Urinary bladder (tissue), 3 donors: ENCODE measurements at regions not wholly inside any gene's neighbourhood (a gene's known extent, or its start where the extent isn't known, plus 50 kb on each side); places are given as distances from the start of the nearest gene placed in this dataset.

ENCODE experiments used
- DNase-seq: peaks from one replicate; pipeline ENCODE4 v3.0.0-alpha.2; 2015; ENCODE audit errors: extremely low spot score
- H3K27ac ChIP-seq: one replicate; pipeline ENCODE4 v1.5.1; 2013; ENCODE audit warnings: low read depth, mild to moderate bottlenecking, moderate library complexity
- H3K36me3 ChIP-seq: one replicate; pipeline ENCODE4 v1.6.1; 2013; ENCODE audit warnings: mild to moderate bottlenecking, moderate library complexity; ENCODE audit not compliant: insufficient read depth
- H3K4me1 ChIP-seq: one replicate; pipeline ENCODE4 v1.6.1; 2013; ENCODE audit warnings: mild to moderate bottlenecking, moderate library complexity; ENCODE audit not compliant: insufficient read depth
- H3K4me3 ChIP-seq: one replicate; pipeline ENCODE4 v1.5.1; 2013; ENCODE audit warnings: low read depth, low read length
- WGBS: extraction: QIAGEN DNeasy Blood & Tissue Kit; methylation state at CpG from one replicate; pipeline ENCODE4 v1.1.7; 2013; 5-methylcytosine and 5-hydroxymethylcytosine counted together
- donor health status: healthy with polysubstance abuse.
- donor health status: healthy.

DNA sequence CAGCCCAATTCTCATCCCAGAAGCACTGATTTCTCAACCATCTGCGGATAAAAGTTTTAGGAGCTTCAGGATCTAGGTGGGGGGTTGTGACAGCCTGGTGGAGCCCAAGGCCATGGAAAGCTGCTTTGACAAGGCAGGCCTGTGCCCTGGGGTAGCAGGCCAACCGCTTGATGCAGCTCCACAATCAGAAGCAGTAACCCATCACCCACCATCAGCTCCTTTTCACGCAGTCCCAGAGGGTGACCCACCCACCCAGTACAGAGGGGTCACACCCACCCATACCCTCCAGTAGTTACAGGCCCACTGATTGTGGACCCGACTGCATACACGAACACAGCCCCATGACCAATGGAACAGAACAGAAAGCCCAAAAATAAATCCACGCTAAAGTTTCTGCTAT, 253.9 kb downstream of the AHR start:
- no peaks in the 10 kb centered on the region for H3K36me3 ChIP-seq
- DNase-seq: no peak
- no peak overlapping the region for H3K4me3 ChIP-seq
- 89% methylated on average over 6 of the region's 6 CpGs for WGBS
- no peak overlapping the region for H3K27ac ChIP-seq
- no peaks in the 10 kb centered on the region for H3K4me1 ChIP-seq

DNA sequence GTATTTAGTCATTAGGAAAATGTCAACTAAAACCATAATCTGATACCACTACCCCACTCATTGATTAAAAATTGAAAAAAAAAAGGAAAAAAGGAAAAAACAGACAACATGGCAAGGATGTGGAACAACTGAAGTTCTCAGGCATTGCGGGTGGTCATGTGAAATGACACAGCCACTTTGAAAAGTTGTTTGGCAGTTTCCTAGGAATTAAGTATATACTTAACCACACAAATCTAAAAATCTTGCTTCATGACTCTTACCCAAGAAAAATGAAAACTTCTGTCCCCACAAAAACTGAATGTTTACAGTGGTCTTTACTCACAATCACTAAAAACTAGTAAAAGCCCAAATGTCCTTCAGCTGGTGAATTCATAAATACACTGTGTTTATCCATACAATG, 254.5 kb downstream of the AHR start:
- Histone ChIP-seq H3K36me3 (no peaks in the 10 kb centered on the region), H3K4me1 (no peaks in the 10 kb centered on the region), H3K27ac (peak overlapping the region; percentile 38), H3K4me3 (no peak overlapping the region)
- 75% methylated on average over 1 of the region's 1 CpG for WGBS
- no peak for DNase-seq

DNA sequence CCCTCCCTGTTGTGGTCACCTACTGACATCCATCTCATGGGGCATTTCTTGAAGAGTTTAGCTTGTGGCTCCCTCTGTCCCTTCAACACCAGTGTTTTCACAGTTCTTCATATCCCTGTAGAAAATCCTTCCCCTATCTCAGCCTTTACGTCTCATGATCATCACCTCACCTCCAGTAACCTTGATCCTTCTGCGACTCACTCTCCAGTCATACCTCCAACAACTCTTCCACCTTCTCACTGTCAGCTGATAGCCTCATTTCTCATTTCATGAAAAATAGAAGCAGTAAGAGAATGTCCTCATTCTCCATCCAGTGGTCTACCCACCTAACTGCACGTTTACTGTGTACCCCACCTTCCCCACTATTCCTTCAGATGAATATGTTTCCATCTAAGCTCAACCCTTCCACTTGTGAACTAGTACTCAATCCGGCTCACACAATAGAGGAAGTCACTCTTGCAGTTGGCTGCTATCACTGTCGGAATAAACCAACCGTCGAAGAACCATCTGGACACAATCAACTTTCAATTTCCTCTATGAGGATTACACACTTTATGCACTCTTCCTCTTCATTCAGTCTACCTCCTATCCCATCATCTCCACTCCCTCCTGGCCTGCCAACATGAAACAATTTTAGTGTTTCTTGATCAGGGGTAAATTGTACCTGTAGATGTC, 256.0 kb downstream of the AHR start:
- no peak overlapping the region for H3K4me3 ChIP-seq
- no peaks in the 10 kb centered on the region for H3K36me3 ChIP-seq
- no peaks in the 10 kb centered on the region for H3K4me1 ChIP-seq
- 73% methylated on average over 7 of the region's 7 CpGs for WGBS
- H3K27ac ChIP-seq: no peak overlapping the region
- DNase-seq: no peak

DNA sequence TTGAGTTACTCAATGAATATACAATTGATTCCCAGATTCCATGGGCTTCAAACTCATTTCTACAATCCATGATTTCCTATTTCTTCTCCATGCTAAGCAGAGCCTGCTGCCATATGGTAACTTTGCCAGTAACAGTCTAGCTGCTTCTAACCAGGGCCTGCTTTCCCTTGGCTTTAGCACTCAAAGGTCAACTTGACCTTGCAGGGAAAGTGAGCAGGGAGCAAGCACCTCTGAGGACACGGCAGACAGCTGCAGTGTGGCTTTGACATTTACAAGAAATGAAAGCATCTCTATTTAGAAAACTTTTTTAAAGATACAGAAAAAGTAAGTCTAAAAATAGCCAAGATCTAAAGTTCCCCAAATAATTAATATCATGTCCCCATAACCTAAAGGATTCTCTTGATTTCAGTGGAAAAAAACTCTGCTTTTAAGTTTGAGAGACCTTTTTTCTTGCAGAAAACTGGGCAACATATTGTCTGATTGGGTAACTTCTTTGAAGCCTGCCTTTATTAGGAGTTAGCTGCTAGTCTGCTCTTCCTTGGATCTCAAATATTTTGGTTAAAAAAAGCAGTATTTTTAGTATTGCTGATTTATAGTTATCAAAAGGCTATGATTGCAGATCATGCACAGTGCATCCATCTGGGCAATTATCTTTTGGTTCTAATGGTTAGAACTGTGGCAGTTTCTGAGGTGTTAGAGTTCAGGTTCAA, 257.9 kb downstream of the AHR start:
- WGBS: 20% methylated on average over 1 of the region's 1 CpG
- no peaks in the 10 kb centered on the region for H3K36me3 ChIP-seq
- no peak overlapping the region for H3K27ac ChIP-seq
- H3K4me1 ChIP-seq: no peaks in the 10 kb centered on the region
- DNase-seq: no peak
- H3K4me3 ChIP-seq: no peak overlapping the region

DNA sequence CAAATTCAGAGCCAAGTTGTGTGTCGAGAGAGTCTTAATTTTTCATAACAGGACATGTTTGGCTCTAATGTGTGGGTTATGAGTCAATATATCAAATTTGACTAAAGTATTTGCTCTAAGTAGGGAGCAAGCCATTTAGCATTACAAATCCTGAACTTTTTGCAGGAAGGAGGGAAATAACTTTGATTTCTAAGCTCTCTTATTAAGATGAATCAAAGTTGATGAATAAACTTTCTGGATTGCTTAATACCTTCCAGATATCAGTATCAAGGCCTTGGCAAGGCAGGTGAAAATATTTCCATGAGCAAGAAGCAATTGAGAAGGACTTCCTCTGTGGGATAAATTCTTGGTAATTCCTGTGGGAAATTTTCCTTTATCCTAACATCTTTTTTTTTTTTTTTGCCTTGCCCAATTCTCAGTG, 258.8 kb downstream of the AHR start:
- no peak overlapping the region for H3K4me3 ChIP-seq
- no peak for DNase-seq
- no peaks in the 10 kb centered on the region for H3K4me1 ChIP-seq
- no peak overlapping the region for H3K27ac ChIP-seq
- 19% methylated on average over 1 of the region's 1 CpG for WGBS
- no peaks in the 10 kb centered on the region for H3K36me3 ChIP-seq

DNA sequence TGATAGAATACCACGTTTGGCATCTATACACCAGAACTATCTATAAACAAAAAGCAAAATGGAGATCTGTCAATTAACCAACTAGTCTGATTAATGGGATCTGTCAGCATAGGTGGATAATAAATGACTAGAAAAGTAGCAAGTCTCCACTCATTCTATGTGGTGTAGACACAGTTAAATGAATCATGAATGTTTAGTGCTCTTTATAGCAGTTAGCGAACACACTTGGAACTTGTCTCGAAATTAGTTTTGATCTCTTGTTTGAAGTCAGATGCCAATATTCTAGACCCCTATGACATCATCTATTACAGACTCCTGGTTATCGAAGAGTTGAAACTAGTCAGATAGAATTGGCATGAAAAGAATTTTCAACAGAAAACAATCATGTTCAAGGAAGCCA, 259.7 kb downstream of the AHR start:
- Histone ChIP-seq H3K36me3 (no peaks in the 10 kb centered on the region), H3K4me1 (no peaks in the 10 kb centered on the region), H3K4me3 (no peak overlapping the region), H3K27ac (no peak overlapping the region)
- DNase-seq: no peak
- 25% methylated on average over 4 of the region's 4 CpGs for WGBS

DNA sequence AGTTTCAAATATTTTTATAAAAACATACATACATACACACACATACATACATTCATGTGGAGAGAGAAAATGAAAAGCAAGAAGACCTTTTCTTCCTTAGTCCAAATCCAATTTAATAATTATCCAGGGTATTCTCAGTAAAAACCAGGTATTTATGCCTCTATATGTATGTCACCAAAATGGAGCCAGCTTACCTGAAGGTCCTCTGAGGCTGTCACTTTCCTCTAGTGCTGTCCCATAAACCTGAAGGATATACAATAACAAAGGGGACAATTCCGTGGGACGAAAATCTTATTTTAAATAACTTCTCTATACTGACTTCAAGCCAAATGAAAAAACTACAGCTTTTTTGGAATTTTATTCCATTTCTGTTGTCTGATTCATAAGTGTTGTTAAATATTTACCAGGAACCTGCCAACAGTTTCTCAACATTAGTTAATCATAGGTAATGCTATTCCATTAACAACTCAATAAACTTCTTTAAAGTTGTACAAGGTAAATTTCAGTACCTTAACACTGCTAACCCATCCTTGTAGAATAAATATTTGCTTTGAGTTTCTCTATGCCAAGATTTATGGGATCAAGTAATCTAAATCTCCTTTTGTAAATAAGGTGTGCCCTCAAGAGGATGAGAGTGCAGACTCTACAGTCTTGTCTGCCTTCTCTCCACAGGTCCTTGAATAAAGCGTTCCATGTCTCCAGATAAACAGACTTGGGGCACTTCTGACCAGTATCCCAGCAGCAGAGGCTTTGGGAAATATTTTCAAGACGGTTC, 260.3 kb downstream of the AHR start:
- DNase-seq: no peak
- 34% methylated on average over 4 of the region's 4 CpGs for WGBS
- H3K4me1 ChIP-seq: no peaks in the 10 kb centered on the region
- no peak overlapping the region for H3K27ac ChIP-seq
- no peak overlapping the region for H3K4me3 ChIP-seq
- H3K36me3 ChIP-seq: no peaks in the 10 kb centered on the region

DNA sequence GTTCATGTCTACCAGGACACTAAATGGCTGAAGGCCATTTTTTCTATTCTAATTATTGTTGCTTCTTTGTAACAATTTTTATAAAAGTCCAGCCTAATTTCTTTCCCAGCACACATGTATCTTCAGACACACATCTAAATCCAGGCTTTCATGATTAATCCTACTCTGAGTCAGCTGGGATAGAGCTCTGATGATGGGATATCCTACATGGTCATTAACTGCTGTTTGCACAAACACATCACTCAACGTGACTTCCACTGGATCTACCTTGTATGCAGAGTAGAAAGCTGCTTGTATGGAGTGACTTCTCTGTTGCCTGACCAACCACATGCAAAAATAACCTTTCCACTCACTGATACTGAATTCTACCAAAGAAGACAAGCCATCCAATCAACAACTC, 260.9 kb downstream of the AHR start:
- no peak for DNase-seq
- Histone ChIP-seq H3K4me1 (no peaks in the 10 kb centered on the region), H3K36me3 (no peaks in the 10 kb centered on the region), H3K4me3 (no peak overlapping the region), H3K27ac (no peak overlapping the region)
- WGBS: 15% methylated on average over 1 of the region's 1 CpG

DNA sequence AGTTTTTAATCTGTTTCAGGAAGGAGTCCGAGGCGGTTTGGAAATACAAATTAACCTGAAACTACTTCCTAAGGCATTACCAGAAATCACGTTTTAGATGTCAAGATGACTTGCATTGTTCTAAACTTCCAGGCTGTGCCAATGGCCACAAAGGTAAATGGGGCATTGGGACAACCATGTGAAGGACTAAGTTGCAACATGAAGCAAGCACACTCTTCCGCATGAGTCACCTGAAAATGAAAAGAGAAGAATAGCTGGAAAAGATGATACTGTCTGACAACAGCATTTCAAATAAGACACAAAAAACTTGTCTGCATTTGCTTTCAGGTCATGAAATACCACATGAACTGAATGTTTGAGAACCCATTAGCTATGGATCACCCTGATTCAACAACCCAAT, 262.1 kb downstream of the AHR start:
- no peak for DNase-seq

DNA sequence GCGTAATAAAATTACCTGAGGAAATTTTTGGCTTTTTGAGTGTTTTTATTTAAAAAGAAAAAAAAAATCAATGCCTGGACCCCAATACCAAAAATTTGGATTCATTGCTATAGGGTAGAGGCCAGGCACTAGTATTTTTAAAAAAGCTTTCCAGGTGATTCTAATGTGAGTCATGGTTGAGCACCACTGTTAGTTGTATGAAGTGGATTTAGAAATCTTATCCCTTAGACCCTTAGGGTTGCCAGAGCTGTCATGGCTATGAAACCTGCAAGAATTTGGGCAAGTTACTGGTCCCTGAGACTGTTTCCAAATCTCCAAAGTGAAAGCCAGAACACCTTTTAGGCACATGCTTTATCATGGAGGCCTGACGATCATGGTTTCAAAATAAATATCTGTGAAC, 262.5 kb downstream of the AHR start:
- Histone ChIP-seq H3K4me1 (no peaks in the 10 kb centered on the region), H3K36me3 (no peaks in the 10 kb centered on the region), H3K27ac (no peak overlapping the region), H3K4me3 (no peak overlapping the region)
- no peak for DNase-seq
- 95% methylated on average over 2 of the region's 2 CpGs for WGBS

More for the DNA sequence above, 262.1 kb downstream of the AHR start:
- no peaks in the 10 kb centered on the region for H3K4me1 ChIP-seq
- no peaks in the 10 kb centered on the region for H3K36me3 ChIP-seq
- WGBS: 79% methylated on average over 4 of the region's 4 CpGs
- H3K4me3 ChIP-seq: no peak overlapping the region
- H3K27ac ChIP-seq: peak overlapping the region; percentile 50

DNA sequence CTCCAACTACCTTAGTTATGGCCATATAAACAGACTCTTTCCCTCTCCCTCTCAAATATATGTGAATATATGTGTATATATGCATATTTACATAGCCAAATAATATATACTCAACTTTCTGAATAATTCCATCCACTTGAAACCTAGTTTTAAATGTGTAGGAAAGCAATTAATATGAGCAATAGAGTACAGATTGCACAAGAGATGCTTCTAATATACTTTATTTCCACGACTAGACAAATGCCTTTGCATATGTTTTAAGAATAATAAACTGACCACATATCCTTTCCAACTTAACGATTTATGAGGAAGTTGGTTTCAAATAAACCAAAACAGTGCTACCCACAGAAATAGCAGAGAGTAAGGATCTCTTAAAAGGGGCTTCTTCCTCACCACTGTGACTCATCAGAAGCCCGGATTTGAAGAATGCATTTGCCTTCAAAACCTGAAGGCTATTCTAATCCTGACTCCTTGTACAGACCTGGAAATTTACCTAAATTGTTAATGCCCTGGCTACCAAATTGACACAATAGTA, 266.3 kb downstream of the AHR start:
- DNase-seq: no peak
- WGBS: 12% methylated on average over 3 of the region's 3 CpGs
- Histone ChIP-seq H3K27ac (no peak overlapping the region), H3K4me3 (no peak overlapping the region), H3K36me3 (no peaks in the 10 kb centered on the region), H3K4me1 (no peaks in the 10 kb centered on the region)

DNA sequence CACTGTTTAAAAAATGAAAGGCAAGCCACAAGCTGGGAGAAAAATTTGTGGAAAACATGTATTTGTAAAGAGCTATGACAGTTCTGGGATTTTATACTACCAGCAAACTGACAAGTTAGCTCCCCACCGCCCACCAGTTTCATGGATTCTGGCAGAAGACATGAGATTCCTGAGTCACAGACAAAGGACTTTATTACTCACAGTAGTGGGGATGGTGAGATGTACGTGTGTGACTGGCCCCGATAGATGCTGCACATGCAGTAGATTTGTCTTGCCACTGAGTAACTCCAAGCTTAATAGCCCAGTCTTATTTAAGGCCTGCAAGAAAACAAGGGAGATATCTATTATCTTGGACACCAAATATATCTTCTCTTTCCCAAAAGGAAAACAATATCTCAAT, 281.7 kb downstream of the AHR start:
- H3K4me3 ChIP-seq: no peak overlapping the region
- no peaks in the 10 kb centered on the region for H3K4me1 ChIP-seq
- H3K36me3 ChIP-seq: no peaks in the 10 kb centered on the region
- DNase-seq: no peak
- 55% methylated on average over 3 of the region's 3 CpGs for WGBS
- no peak overlapping the region for H3K27ac ChIP-seq

DNA sequence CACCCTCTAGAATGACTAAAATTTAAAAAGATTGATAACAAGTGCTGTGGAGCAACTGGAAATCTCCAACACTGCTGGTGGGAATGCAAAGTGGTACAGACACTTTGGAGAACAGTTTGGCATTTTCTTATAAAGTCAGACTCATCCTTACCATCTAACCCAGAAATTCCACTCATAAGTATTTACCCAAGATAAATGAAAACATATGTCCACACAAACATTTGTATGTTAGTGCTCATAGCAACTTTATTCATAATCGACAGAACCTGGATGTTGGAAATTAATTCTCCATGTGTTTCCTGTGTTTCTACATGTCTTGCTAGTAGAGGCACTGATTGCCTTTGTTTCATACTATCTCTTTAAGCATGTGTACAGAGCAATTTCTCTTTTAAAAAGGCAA, 282.4 kb downstream of the AHR start:
- no peak for DNase-seq
- Histone ChIP-seq H3K36me3 (no peaks in the 10 kb centered on the region), H3K4me1 (no peaks in the 10 kb centered on the region), H3K4me3 (no peak overlapping the region), H3K27ac (no peak overlapping the region)
- 80% methylated on average over 1 of the region's 1 CpG for WGBS

DNA sequence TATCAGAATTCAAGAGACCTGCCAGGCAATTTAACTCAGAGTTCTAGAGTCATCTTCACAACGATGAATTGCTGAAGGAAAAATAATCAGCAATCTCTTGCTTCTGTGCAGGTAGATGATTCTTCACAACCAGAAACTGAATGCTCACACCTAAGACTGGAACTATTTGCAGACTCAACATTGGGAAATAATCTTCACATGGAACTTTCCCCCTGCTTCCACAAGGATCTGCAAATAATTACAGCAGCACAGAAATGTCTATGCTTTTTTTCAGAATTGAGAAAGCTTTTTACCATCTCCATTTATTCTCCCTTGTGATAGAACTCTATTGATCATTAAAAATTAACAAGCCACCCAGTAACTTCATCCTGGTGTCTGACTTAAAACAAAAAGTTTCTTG, 282.8 kb downstream of the AHR start:
- no peak for DNase-seq
- Histone ChIP-seq H3K4me3 (no peak overlapping the region), H3K36me3 (no peaks in the 10 kb centered on the region), H3K4me1 (no peaks in the 10 kb centered on the region), H3K27ac (no peak overlapping the region)
- 90% methylated on average over 1 of the region's 1 CpG for WGBS
